Fibroblast of the conjunctiva (primary cell): ENCODE measurements at regions not wholly inside any gene's neighbourhood (a gene's known extent, or its start where the extent isn't known, plus 50 kb on each side); places are given as distances from the start of the nearest gene placed in this dataset.
"Not testable (repeated sequence)": the region's sequence is repeated elsewhere in the genome, so short reads cannot be mapped to it uniquely, and the experiment has no call there.

Source experiments
- DNase-seq: peaks from one replicate; pipeline ENCODE4 v3.0.0-alpha.2; 2010; ENCODE audit warnings: low read depth

GRCh38 chr10:109809954-109810353, 113.4 kb downstream of the XPNPEP1 start:
- DNase-seq = not testable (repeated sequence)

GRCh38 chr10:109801191-109801590, 122.1 kb downstream of the XPNPEP1 start:
- not testable (repeated sequence) for DNase-seq

GRCh38 chr10:109790647-109791046, 132.7 kb downstream of the XPNPEP1 start:
- DNase-seq = no peak

GRCh38 chr10:109784236-109784635, 139.1 kb downstream of the XPNPEP1 start:
- DNase-seq = no peak

GRCh38 chr10:109783286-109783685, 140.0 kb downstream of the XPNPEP1 start:
- DNase-seq = no peak

GRCh38 chr10:109780997-109781396, 142.3 kb downstream of the XPNPEP1 start:
- DNase-seq = no peak

GRCh38 chr10:109778993-109779392, 144.3 kb downstream of the XPNPEP1 start:
- no peak for DNase-seq

- DNase-seq = no peak
Observed at GRCh38 chr10:109774121-109774440, 149.2 kb downstream of the XPNPEP1 start.

- peak; percentile 28 for DNase-seq
Observed at GRCh38 chr10:109773288-109774120, 149.8 kb downstream of the XPNPEP1 start.

GRCh38 chr10:109770663-109771062, 152.6 kb downstream of the XPNPEP1 start:
- DNase-seq = no peak

- no peak for DNase-seq
Observed at GRCh38 chr10:109769966-109770365, 153.3 kb downstream of the XPNPEP1 start.

GRCh38 chr10:109765838-109766237, 157.5 kb downstream of the XPNPEP1 start:
- DNase-seq = no peak

- DNase-seq = no peak
Observed at GRCh38 chr10:109762555-109762954, 160.8 kb downstream of the XPNPEP1 start.

- DNase-seq = not testable (repeated sequence)
Observed at GRCh38 chr10:109757670-109758069, 165.6 kb downstream of the XPNPEP1 start.

GRCh38 chr10:109746861-109747260, 176.4 kb downstream of the XPNPEP1 start:
- no peak for DNase-seq

GRCh38 chr10:109744020-109744419, 179.3 kb downstream of the XPNPEP1 start:
- DNase-seq = no peak

- no peak for DNase-seq
Observed at GRCh38 chr10:109743574-109743973, 179.7 kb downstream of the XPNPEP1 start.

GRCh38 chr10:109743146-109743545, 180.2 kb downstream of the XPNPEP1 start:
- DNase-seq = no peak

GRCh38 chr10:109741712-109742111, 181.6 kb downstream of the XPNPEP1 start:
- no peak for DNase-seq

- DNase-seq = peak; percentile 71
Observed at GRCh38 chr10:109740436-109740835, 182.9 kb downstream of the XPNPEP1 start.

GRCh38 chr10:109737626-109738025, 185.7 kb downstream of the XPNPEP1 start:
- no peak for DNase-seq

- no peak for DNase-seq
Observed at GRCh38 chr10:109737009-109737408, 186.3 kb downstream of the XPNPEP1 start.

- DNase-seq = no peak
Observed at GRCh38 chr10:109735776-109736175, 187.5 kb downstream of the XPNPEP1 start.
